ENCODE measurements at regions not wholly inside any gene's neighbourhood (a gene's known extent, or its start where the extent isn't known, plus 50 kb on each side); places are given as distances from the start of the nearest gene placed in this dataset.

- Histone ChIP-seq H3K27ac (replicated peaks) (no peak overlapping the region), H3K27me3 (ENCODE audit: insufficient read depth, poor library complexity, severe bottlenecking) (peaks cover 5% of the 10 kb centered on the region), H3K4me3 (replicated peaks; ENCODE audit: insufficient read depth, low read length) (no peak overlapping the region)
- TF ChIP-seq SPI1 (IDR thresholded peaks at IDR 0.05; ENCODE audit: borderline replicate concordance, low read depth), result no peak
- no peak for TF ChIP-seq CTCF (IDR thresholded peaks at IDR 0.05; ENCODE audit: insufficient read depth, low read length)
- TF ChIP-seq POLR2AphosphoS5 (IDR thresholded peaks at IDR 0.05; ENCODE audit: low read depth), result no peak
- no peak for TF ChIP-seq REST (IDR thresholded peaks at IDR 0.05; ENCODE audit: insufficient replicate concordance, low read depth)
- TF ChIP-seq GABPA (IDR thresholded peaks at IDR 0.05; ENCODE audit: low read depth), result no peak
- no peak for DNase-seq (ENCODE audit: low read depth in 1 of 2, low spot score in 1 of 2)
These were observed 118.0 kb upstream of the SEC14L1 start for GRCh38 chr17:77022766-77023165.

GRCh38 chr17:77025781-77026180 is 115.0 kb upstream of the SEC14L1 start:
- no peak for DNase-seq (ENCODE audit: low read depth in 1 of 2, low spot score in 1 of 2)
- H3K4me3 ChIP-seq (replicated peaks; ENCODE audit: insufficient read depth, low read length), result no peak overlapping the region
- H3K27ac ChIP-seq (replicated peaks), result no peak overlapping the region
- no peak for TF ChIP-seq GABPA (IDR thresholded peaks at IDR 0.05; ENCODE audit: low read depth)
- no peak for TF ChIP-seq CTCF (IDR thresholded peaks at IDR 0.05; ENCODE audit: insufficient read depth, low read length)
- TF ChIP-seq SPI1 (IDR thresholded peaks at IDR 0.05; ENCODE audit: borderline replicate concordance, low read depth), result no peak
- no peak for TF ChIP-seq POLR2AphosphoS5 (IDR thresholded peaks at IDR 0.05; ENCODE audit: low read depth)
- TF ChIP-seq REST (IDR thresholded peaks at IDR 0.05; ENCODE audit: insufficient replicate concordance, low read depth), result no peak
- H3K27me3 ChIP-seq (ENCODE audit: insufficient read depth, poor library complexity, severe bottlenecking), result no peaks in the 10 kb centered on the region

GRCh38 chr17:77027271-77027889 is 113.4 kb upstream of the SEC14L1 start:
- H3K4me3 ChIP-seq (replicated peaks; ENCODE audit: insufficient read depth, low read length), result no peak overlapping the region
- no peaks in the 10 kb centered on the region for H3K27me3 ChIP-seq (ENCODE audit: insufficient read depth, poor library complexity, severe bottlenecking)
- no peak for DNase-seq (ENCODE audit: low read depth in 1 of 2, low spot score in 1 of 2)

GRCh38 chr17:77028900-77029299 is 111.9 kb upstream of the SEC14L1 start:
- TF ChIP-seq REST (IDR thresholded peaks at IDR 0.05; ENCODE audit: insufficient replicate concordance, low read depth) (no peak), POLR2AphosphoS5 (IDR thresholded peaks at IDR 0.05; ENCODE audit: low read depth) (no peak), CTCF (IDR thresholded peaks at IDR 0.05; ENCODE audit: insufficient read depth, low read length) (no peak), SPI1 (IDR thresholded peaks at IDR 0.05; ENCODE audit: borderline replicate concordance, low read depth) (no peak), GABPA (IDR thresholded peaks at IDR 0.05; ENCODE audit: low read depth) (no peak)
- no peaks in the 10 kb centered on the region for H3K27me3 ChIP-seq (ENCODE audit: insufficient read depth, poor library complexity, severe bottlenecking)
- no peak for DNase-seq (ENCODE audit: low read depth in 1 of 2, low spot score in 1 of 2)
- no peak overlapping the region for H3K4me3 ChIP-seq (replicated peaks; ENCODE audit: insufficient read depth, low read length)
- H3K27ac ChIP-seq (replicated peaks), result no peak overlapping the region

More at GRCh38 chr17:77027271-77027889, 113.4 kb upstream of the SEC14L1 start:
- TF ChIP-seq GABPA (IDR thresholded peaks at IDR 0.05; ENCODE audit: low read depth) (no peak), POLR2AphosphoS5 (IDR thresholded peaks at IDR 0.05; ENCODE audit: low read depth) (no peak)
- no peak overlapping the region for H3K27ac ChIP-seq (replicated peaks)

Measured in HL-60 (cell line).